Dendritic cell treated with granulocyte-macrophage colony-stimulating factor and Interleukin-4, amounts not matched to agents 40 ng/mL and 50 ng/mL, for 4 days (primary cell): ENCODE measurements at regions not wholly inside any gene's neighbourhood (a gene's known extent, or its start where the extent isn't known, plus 50 kb on each side); places are given as distances from the start of the nearest gene placed in this dataset.
"Not testable (repeated sequence)": the region's sequence is repeated elsewhere in the genome, so short reads cannot be mapped to it uniquely, and the experiment has no call there.

Experiments used
- H3K27ac Mint-ChIP-seq: one replicate; pipeline ENCODE4 v1.8.0; 2022; ENCODE audit warnings: mild to moderate bottlenecking, mixed read lengths
- H3K27me3 Mint-ChIP-seq: one replicate; pipeline ENCODE4 v1.8.0; 2022; ENCODE audit warnings: mild to moderate bottlenecking, mixed read lengths
- H3K36me3 Mint-ChIP-seq: one replicate; pipeline ENCODE4 v1.8.0; 2022; ENCODE audit warnings: low read depth, mixed read lengths
- H3K4me1 Mint-ChIP-seq: one replicate; pipeline ENCODE4 v1.8.0; 2022; ENCODE audit warnings: low read depth, mixed read lengths
- H3K4me3 Mint-ChIP-seq: one replicate; pipeline ENCODE4 v1.8.0; 2022; ENCODE audit warnings: mild to moderate bottlenecking, moderate library complexity, mixed read lengths
- H3K9me3 Mint-ChIP-seq: one replicate; pipeline ENCODE4 v1.8.0; 2022; ENCODE audit warnings: mixed read lengths
- intact Hi-C: fragments of 100-400 bp; cut with micrococcal nuclease; formaldehyde crosslinking; loops from one replicate; pipeline ENCODE4 v1.15.0; 2022

DNA sequence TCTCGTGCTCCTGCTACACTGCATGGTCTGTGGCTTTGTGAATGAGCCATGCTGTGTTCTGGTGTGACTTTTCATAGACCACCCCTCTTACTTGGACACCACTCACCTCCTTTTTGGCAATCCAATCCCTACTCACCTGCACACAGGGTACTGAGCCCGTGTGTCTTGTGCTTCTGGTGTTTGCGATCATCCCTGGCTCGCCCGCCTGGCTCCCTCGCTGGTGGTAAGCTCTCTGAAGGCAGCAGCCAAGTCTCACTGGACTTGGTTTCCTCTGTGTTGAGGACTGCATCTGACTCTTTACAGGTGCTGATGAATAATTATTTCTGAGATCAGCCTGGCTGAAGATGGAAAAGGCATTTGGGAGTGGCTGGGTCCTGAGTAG lies 276.8 kb downstream of the TSN start:
- intact Hi-C loops = no loop called here
- Mint-ChIP-seq H3K27me3 (peaks cover 4% of the 10 kb centered on the region), H3K9me3 (no peaks in the 10 kb centered on the region), H3K27ac (no peak overlapping the region), H3K4me3 (no peak overlapping the region), H3K4me1 (no peaks in the 10 kb centered on the region), H3K36me3 (no peaks in the 10 kb centered on the region)

GRCh38 chr2:122033778-122034177 lies 278.3 kb downstream of the TSN start:
- H3K27me3 Mint-ChIP-seq = peaks cover 4% of the 10 kb centered on the region
- no peaks in the 10 kb centered on the region for H3K4me1 Mint-ChIP-seq
- H3K4me3 Mint-ChIP-seq = no peak overlapping the region
- intact Hi-C loops = no loop called here
- H3K27ac Mint-ChIP-seq = no peak overlapping the region
- H3K36me3 Mint-ChIP-seq = no peaks in the 10 kb centered on the region
- H3K9me3 Mint-ChIP-seq = no peaks in the 10 kb centered on the region

GRCh38 chr2:122034344-122034743 lies 278.9 kb downstream of the TSN start:
- intact Hi-C loops = no loop called here
- Mint-ChIP-seq H3K4me1 (no peaks in the 10 kb centered on the region), H3K4me3 (no peak overlapping the region), H3K36me3 (no peaks in the 10 kb centered on the region), H3K27me3 (peaks cover 4% of the 10 kb centered on the region), H3K27ac (no peak overlapping the region), H3K9me3 (no peaks in the 10 kb centered on the region)

DNA sequence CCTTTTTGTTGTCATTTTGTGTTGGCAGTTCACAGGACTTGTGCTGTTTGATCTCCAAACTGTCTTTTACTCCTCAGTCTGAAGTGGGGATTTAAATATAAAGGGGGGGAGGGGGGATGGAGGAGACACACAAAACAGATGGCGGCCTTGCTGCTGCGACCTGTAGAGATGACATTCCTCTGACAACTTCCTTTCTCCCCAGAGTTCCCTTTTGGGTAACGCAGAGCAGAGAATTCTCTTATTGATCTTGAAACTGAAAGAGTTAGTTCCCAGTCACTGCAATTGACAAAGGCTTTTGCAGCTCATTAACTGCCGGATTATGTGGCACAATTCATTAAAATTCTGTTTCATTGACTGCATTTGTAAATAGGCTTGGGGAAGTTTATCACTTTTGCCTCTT lies 279.3 kb downstream of the TSN start:
- H3K9me3 Mint-ChIP-seq = no peaks in the 10 kb centered on the region
- H3K4me1 Mint-ChIP-seq = no peaks in the 10 kb centered on the region
- no peak overlapping the region for H3K27ac Mint-ChIP-seq
- H3K4me3 Mint-ChIP-seq = no peak overlapping the region
- H3K27me3 Mint-ChIP-seq = peaks cover 4% of the 10 kb centered on the region
- intact Hi-C loops = no loop called here
- no peaks in the 10 kb centered on the region for H3K36me3 Mint-ChIP-seq

DNA sequence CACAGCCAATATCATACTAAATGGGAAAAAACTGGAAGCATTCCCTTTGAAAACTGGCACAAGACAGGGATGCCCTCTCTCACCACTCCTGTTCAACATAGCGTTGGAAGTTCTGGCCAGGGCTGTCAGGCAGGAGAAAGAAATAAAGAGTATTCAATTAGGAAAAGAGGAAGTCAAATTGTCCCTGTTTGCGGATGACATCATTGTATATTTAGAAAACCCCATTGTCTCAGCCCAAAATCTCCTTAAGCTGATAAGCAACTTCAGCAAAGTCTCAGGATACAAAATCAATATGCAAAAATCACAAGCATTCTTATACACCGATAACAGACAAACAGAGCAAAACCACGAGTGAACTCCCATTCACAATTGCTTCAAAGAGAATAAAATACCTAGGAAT lies 283.4 kb downstream of the TSN start:
- H3K9me3 Mint-ChIP-seq, H3K4me1 Mint-ChIP-seq, H3K27me3 Mint-ChIP-seq, intact Hi-C loops, H3K27ac Mint-ChIP-seq, H3K4me3 Mint-ChIP-seq, H3K36me3 Mint-ChIP-seq: not testable (repeated sequence)

DNA sequence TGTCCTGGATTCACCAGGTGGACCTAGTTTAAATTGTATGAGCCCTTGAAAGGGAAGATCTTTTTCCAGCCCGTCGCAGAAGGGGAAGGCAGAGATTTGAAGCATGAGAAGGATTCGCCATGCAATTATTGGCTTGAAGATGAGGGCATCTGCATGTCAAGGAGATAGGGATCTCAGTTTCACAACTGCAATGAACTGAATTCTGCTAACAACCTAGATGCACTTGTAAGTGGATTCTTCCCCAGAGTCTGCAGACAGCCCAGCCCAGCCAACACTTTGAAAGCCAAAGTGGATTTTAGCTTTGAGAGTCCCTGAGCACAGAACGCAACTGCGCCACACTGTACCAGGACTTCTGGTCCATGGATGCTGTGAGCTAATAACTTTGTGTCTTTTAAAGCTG lies 286.0 kb downstream of the TSN start:
- Mint-ChIP-seq H3K4me1 (no peaks in the 10 kb centered on the region), H3K9me3 (no peaks in the 10 kb centered on the region), H3K36me3 (no peaks in the 10 kb centered on the region), H3K27me3 (no peaks in the 10 kb centered on the region), H3K27ac (no peak overlapping the region), H3K4me3 (no peak overlapping the region)
- intact Hi-C loops = no loop called here

- H3K27ac Mint-ChIP-seq, H3K27me3 Mint-ChIP-seq, H3K36me3 Mint-ChIP-seq, H3K4me3 Mint-ChIP-seq, H3K4me1 Mint-ChIP-seq, intact Hi-C loops: not testable (repeated sequence)
- peaks cover 15% of the 10 kb centered on the region for H3K9me3 Mint-ChIP-seq
These were observed 296.2 kb downstream of the TSN start for GRCh38 chr2:122051659-122052058.

GRCh38 chr2:122055521-122055931 lies 300.1 kb downstream of the TSN start:
- Mint-ChIP-seq H3K4me1 (no peaks in the 10 kb centered on the region), H3K27me3 (no peaks in the 10 kb centered on the region), H3K27ac (no peak overlapping the region), H3K4me3 (no peak overlapping the region), H3K36me3 (no peaks in the 10 kb centered on the region), H3K9me3 (peaks cover 15% of the 10 kb centered on the region)
- intact Hi-C loops = no loop called here

DNA sequence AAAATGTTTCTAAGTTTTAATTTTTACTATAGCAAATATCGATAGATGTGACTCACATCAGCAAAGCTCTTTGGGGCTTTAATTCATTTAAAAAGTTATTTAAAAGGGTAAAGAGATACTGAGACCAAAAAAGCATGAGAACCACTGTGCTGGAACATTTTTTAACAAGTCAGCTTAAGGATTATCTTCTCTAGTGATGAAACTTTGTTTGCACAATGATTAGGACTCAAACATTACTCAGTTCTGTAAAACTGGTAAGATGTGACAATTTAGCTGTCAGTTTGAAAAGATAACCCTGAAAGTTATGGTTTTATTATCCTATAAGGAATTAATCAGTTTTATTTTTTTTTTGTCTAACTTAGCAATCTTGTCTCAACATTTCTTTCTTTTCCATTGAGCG lies 301.4 kb downstream of the TSN start:
- no peak overlapping the region for H3K27ac Mint-ChIP-seq
- intact Hi-C loops = no loop called here
- H3K9me3 Mint-ChIP-seq = peaks cover 15% of the 10 kb centered on the region
- no peak overlapping the region for H3K4me3 Mint-ChIP-seq
- H3K36me3 Mint-ChIP-seq = no peaks in the 10 kb centered on the region
- H3K27me3 Mint-ChIP-seq = no peaks in the 10 kb centered on the region
- no peaks in the 10 kb centered on the region for H3K4me1 Mint-ChIP-seq

DNA sequence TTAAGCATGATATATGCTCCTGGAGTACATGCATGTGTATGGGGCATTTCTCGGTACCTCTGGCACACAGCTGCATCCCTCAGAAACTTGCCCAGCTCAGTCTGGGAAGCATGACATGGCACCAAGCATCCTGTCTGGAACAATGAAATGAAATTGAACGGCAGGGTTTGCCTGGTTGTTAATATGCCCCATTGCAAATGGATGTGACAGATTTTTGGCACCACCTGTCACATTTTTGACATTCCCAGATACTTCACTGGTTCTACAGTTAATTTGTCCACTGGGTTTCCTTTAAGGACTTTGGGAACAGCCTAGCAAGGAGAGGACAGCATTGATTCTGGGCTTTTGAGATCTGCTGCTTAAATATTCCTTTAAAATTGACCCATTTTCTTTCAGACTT lies 305.8 kb downstream of the TSN start:
- Mint-ChIP-seq H3K4me1 (no peaks in the 10 kb centered on the region), H3K4me3 (no peak overlapping the region), H3K9me3 (no peaks in the 10 kb centered on the region), H3K27me3 (no peaks in the 10 kb centered on the region), H3K27ac (no peak overlapping the region), H3K36me3 (no peaks in the 10 kb centered on the region)
- intact Hi-C loops = no loop called here

GRCh38 chr2:122061831-122062230 lies 306.4 kb downstream of the TSN start:
- H3K36me3 Mint-ChIP-seq = no peaks in the 10 kb centered on the region
- no peaks in the 10 kb centered on the region for H3K4me1 Mint-ChIP-seq

DNA sequence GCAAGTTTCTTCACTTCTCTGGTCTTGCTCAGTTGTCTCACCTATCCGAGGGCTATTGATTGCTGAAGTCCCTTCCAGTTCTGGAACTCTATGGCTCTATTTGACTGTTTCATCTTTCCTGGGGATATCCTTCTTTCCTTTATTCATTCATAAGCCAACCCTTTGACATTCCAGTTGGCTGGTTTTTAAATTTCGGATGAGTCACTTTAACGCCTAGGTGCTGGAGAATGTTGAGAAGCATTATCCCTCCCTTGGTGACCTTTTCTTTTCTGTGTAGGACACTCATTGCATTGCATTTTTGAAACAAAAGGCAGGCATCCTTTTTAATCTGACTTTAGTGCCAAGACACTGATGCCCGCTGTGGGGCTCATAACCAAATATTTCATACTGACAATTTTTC lies 307.1 kb downstream of the TSN start:
- no peaks in the 10 kb centered on the region for H3K4me1 Mint-ChIP-seq

More at GRCh38 chr2:122061831-122062230, 306.4 kb downstream of the TSN start:
- H3K27ac Mint-ChIP-seq = no peak overlapping the region
- H3K9me3 Mint-ChIP-seq = no peaks in the 10 kb centered on the region
- no peaks in the 10 kb centered on the region for H3K27me3 Mint-ChIP-seq
- intact Hi-C loops = no loop called here
- no peak overlapping the region for H3K4me3 Mint-ChIP-seq

GRCh38 chr2:122063716-122064115 lies 308.3 kb downstream of the TSN start:
- no peaks in the 10 kb centered on the region for H3K27me3 Mint-ChIP-seq
- no peak overlapping the region for H3K27ac Mint-ChIP-seq
- H3K36me3 Mint-ChIP-seq = no peaks in the 10 kb centered on the region
- no peaks in the 10 kb centered on the region for H3K9me3 Mint-ChIP-seq
- H3K4me3 Mint-ChIP-seq = no peak overlapping the region
- intact Hi-C loops = no loop called here
- H3K4me1 Mint-ChIP-seq = no peaks in the 10 kb centered on the region

More for the DNA sequence above, 307.1 kb downstream of the TSN start:
- no peak overlapping the region for H3K4me3 Mint-ChIP-seq
- H3K27me3 Mint-ChIP-seq = no peaks in the 10 kb centered on the region
- H3K9me3 Mint-ChIP-seq = no peaks in the 10 kb centered on the region
- H3K36me3 Mint-ChIP-seq = no peaks in the 10 kb centered on the region
- intact Hi-C loops = no loop called here
- no peak overlapping the region for H3K27ac Mint-ChIP-seq

DNA sequence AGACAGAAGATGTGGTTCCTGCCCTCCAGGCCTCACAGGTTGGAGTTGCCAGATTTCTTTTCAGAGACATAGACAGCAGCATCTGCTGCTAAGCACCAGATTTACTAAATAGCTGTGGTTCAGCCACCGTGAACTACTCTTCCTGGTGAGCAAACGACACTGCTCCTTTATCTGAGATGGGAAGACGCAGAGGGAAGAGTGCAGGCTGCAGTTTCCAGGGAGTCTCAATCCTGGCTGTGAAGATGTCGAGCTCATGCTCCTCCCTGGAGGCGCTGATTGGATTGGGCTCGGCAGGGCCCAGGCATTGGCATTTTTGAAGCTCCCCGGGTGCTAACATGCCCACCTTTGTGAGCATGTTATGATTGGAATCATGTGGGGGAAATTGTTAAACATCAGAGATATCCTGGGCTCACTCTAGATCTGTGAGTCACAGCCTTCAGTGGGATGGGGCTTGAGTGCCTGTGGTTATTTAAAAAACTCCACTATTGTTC lies 314.8 kb downstream of the TSN start:
- H3K4me1 Mint-ChIP-seq = no peaks in the 10 kb centered on the region
- intact Hi-C loops = no loop called here
- no peaks in the 10 kb centered on the region for H3K27me3 Mint-ChIP-seq
- no peak overlapping the region for H3K27ac Mint-ChIP-seq
- H3K4me3 Mint-ChIP-seq = no peak overlapping the region
- H3K36me3 Mint-ChIP-seq = no peaks in the 10 kb centered on the region
- no peaks in the 10 kb centered on the region for H3K9me3 Mint-ChIP-seq

GRCh38 chr2:122072666-122073065 lies 317.2 kb downstream of the TSN start:
- intact Hi-C loops = no loop called here

More at GRCh38 chr2:122072666-122073065, 317.2 kb downstream of the TSN start:
- H3K9me3 Mint-ChIP-seq = no peaks in the 10 kb centered on the region
- no peaks in the 10 kb centered on the region for H3K27me3 Mint-ChIP-seq
- H3K27ac Mint-ChIP-seq = no peak overlapping the region
- H3K4me3 Mint-ChIP-seq = no peak overlapping the region
- no peaks in the 10 kb centered on the region for H3K4me1 Mint-ChIP-seq
- no peaks in the 10 kb centered on the region for H3K36me3 Mint-ChIP-seq
